HUDEP-2 (cell line): ENCODE measurements at regions not wholly inside any gene's neighbourhood (a gene's known extent, or its start where the extent isn't known, plus 50 kb on each side); places are given as distances from the start of the nearest gene placed in this dataset.
"Not testable (repeated sequence)": the region's sequence is repeated elsewhere in the genome, so short reads cannot be mapped to it uniquely, and the experiment has no call there.

Source experiments
- DNase-seq, 76 experiments: peaks; one replicate each; lab custom pipeline; 2025; ENCODE audit not compliant: unreplicated experiment in 76 of 76; lab: John Stamatoyannopoulos, UW

DNA sequence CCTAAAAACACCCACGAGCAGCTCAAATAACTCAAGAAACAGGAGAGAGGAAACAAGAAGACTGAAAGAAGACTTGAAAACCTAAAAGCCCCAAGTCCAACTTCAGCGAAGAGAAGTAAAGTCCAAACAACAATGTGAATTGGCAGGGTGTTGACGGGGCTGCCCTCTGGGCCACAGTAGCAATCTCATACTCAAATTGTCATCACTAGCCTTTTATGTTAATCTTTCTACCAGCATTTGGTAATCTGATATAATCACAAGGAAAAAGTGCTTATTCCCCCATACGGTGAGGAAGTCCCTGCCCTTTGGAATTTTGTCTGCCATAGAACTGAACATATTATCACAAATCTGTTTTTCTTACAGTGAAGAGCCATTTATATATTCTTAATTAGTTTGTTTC, 51.5 kb upstream of the IFNE start:
- DNase-seq, result no peak

DNA sequence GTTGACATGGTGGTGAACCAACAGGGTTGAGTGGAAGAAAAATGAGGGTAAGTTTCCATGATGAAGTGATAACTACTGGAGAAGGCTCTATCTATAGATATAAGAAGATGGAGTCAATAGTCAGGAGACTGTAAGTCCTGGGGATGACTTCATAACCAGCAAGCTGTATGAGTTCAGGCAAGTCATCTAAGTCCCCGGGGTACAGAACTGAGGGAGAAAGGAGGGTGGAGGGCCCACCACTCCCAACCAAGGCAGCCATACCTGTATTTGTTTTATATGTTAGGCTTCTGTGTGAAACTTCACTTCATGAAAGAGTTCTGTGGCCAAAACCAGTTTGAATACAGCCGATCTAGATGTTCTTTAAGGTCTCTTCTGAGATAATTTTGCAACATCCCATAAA, 53.3 kb upstream of the IFNE start:
- no peak for DNase-seq

DNA sequence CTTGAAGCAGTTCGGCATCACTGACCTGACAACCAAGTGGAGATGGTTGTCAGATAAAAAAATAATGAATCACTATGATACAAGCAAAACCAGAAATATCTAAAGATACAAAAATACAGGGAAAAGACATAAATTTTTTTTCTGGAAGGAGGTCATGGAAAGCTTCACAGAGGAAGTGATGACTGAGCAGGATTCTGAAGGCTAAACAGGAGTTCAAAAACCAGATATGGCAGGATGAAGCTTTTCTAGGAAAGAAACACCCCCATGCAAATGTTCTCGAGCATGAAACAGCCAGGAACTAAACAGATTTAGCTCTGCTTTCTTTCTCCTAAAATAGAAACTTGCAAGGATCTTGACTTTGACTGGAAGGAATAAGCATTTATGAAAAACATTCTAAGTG, 60.7 kb upstream of the IFNE start:
- no peak for DNase-seq

DNA sequence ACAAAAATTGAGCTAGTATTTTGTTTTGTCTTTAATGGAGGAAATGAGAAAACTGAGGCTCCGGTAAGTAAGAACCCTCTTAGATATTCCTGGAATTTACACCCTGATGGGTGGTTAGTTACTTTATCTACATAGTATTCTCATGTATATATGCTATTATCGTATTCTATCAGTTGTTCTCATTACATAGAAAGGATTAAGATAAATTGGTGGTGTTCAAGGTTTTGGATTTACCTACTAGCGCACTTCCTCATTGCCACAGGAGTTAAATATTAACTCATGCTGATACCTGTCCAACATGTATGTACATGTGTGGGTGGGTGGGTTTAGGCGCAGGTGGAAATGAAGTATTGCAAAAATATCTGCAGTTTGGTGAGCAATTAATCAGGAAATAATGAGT, 61.1 kb upstream of the IFNE start:
- DNase-seq, result no peak

DNA sequence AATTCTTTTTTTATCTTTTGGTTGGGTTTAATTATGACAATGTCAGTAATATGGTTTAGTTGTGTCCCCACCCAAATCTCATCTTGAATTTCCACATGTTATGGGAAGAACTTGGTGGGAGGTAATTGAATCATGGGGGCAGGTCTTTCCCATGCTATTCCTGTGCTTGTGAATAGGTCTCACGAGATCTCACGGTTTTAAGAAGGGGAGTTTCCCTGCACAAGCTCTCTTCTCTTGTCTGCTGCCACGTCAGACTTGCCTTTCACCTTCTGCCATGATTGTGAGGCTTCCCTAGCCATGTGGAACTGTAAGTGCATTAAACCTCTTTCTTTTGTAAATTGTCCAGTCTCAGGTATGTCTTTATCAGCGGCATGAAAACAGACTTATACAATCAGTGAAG, 61.7 kb upstream of the IFNE start:
- DNase-seq, result not testable (repeated sequence)

DNA sequence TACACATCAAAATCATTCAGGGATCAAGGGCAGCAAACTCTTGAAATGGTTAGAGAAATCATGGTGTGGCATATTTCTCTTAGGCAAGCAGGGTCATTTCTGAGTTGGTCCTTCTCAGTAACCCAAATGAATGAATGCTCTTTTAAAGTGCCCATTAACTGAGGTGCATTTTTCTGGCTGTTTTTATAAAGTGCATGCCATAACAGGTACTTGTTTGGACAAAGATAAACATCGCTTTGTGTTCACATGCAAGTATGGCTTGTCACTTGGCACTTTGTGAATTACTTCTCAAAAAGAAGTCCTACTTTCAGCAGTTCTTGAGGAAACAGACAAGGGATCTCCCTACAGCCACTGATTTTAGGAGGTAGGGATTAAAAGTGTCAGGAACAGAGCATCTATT, 64.8 kb upstream of the IFNE start:
- DNase-seq, result no peak

DNA sequence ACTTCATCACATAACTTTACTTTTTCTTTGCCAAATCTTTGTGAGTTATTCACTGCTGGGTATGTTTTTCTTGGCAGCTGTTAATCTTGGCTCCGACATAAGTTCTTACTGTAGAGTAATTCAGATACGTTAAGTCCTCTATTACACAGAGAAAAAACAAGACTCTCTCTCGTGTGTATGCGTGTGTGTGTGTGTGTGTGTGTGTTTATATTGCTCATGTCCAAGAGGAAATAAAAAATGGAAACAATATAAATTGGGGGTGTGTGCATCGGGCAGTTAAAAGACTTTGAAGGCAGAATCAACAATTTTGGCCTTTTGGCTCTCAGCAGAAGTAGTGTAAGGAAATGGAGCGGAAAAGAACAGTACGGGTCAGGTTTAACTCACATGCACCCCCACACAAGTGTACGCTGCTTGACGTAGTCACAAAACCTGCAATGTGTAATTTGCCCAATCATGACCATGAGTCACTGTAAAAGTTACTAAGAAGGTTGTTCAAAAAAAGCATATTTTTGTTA, 67.2 kb upstream of the IFNE start:
- no peak for DNase-seq

DNA sequence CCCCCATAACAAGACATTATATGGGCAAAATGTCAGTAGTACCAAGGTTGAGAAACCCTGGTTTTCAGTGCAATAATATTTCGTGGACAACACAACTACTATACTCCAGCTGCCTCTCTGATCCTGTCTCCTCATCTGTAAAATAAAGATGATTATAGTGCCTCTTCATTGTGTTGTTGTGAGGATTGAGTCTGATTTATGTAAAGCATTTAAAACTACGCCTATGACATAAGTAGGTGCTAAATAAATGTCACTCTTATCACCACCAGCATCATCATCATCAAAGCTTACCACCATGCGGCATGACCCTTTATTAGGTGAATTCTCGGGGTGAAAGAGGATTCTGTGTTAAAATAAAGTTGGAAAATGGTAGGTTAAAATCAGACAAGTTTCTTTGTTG, 67.8 kb upstream of the IFNE start:
- no peak for DNase-seq

DNA sequence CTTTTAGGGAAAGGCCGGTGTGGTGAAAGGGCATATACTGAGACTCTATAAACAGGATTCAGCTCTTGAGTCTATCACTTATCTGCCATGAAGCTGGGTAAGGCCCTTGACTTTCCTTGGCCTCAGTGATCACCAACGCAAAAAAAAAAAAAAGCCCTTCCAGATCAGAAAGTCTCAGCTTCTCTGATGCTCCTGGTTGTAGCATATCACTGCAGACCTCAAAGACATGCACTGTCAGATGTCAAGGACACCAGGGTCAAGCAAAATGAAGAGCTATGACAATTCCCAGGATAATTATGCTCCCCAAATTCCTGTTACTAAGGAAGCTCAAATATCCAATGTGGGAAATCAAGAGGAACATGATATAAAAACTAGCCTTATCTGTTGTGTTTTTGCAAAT, 68.3 kb upstream of the IFNE start:
- no peak for DNase-seq

DNA sequence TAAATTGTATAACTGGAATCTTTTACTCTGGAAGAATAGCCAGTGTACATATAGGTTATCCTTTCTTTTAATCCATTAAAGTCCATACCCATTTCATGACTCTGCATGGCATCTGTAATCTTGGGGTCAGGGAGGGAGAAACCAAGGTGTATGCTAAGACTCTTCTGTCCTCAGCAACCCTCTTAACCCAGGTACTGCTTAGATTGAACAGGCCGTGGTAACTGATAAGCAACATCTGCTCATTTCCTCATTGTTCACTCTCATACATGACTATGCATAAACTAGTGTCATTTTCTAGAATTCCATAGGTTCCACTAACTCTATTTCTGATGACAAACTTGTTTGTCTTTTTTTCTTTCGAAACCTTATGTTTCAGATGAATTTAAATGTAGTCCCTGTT, 69.3 kb upstream of the IFNE start:
- no peak for DNase-seq

DNA sequence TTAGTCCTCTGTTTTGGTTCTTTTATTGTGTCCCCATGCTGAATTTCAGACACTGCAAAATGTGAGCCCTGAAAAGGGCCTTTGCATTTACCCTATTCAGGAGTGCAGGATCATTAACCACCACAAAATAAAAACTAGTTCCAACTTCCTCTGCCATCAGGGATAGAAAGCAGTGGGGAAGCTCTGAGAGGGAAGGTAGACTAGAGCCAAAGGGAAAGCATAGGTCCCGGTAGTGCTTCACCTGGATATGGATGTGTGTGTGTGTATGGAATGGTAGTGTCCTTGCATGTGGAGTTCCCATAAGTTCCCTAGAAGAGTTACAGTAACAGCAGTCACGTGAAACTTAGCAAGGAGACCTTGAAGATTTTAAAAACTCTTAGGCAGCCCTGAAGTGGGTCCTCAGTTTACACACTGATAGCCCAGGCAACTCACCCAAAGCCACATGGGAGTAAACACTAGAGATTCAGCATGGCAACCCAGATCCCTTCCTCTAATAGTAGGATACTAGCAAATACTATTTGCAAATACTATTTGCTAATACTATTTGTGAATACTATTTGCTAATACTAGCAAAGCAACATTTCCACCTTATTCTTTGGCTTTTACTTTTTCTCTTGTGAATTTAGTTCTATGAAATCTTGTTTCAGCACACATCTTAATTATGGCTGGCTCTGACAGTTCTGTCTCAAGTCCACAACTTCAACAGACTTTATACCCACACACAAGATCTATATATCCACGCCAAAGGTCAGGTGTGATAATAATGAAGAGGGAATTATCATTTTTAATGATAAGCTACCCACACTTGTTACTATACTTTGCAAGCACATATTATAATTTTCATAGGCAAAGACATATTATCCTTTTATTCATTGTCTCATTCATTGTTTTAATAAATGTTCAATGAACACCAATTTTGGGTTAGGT, 70.4 kb upstream of the IFNE start:
- no peak for DNase-seq

DNA sequence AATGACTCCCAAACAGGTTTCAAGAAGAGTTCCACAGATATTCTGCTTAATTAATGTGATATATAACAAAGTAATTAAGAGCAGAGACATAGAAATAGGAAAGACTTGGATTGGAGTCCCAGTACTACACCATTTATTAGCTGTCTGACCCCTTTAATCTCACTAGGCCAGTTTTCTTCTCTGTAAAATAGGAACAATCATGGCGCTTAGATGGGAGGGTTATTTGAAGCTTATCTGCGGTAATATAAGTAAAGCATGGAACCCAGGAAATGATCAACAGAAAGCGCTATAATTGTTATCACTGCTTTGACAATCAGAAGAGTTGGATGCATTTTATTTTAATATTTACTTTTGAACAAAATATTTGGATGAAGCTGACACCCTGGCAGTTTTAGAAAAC, 71.3 kb upstream of the IFNE start:
- no peak for DNase-seq

DNA sequence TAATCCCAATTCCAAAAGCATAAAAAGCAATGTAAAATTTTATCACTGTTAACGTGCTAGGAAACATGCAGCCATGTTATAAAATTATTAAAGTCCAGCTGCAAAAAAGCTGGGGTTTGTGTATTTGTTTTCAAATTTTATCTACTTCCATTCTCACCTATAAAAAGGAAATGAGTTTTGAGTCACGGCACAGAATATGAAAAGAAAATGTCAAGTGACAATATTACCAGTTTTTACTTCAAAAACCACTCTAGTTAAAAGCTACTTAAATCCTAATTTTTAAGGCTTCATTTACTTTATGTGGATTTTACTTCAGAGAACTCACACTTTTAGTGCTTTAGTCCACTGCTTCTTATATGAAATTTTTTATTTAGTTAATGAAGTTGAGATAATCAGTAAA, 72.7 kb upstream of the IFNE start:
- no peak for DNase-seq

DNA sequence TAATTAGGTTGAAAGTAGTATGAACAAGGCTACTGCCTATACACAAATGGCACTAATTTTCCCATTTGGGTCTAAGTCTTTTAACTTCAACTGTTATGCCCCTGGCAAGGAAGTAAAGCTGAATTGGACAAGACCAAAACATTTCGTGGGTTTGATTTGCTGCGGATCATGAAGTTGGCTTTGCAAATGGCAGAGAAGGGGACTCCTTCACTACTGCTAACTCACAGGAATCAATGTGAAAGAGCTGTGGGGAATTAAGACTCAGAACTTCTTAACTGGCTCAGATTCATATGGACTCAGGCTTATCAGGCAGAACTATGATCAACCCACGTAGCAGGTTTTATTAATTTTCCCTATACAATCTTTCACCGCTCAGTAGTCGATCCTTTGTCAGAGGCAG, 73.8 kb upstream of the IFNE start:
- DNase-seq, result no peak

DNA sequence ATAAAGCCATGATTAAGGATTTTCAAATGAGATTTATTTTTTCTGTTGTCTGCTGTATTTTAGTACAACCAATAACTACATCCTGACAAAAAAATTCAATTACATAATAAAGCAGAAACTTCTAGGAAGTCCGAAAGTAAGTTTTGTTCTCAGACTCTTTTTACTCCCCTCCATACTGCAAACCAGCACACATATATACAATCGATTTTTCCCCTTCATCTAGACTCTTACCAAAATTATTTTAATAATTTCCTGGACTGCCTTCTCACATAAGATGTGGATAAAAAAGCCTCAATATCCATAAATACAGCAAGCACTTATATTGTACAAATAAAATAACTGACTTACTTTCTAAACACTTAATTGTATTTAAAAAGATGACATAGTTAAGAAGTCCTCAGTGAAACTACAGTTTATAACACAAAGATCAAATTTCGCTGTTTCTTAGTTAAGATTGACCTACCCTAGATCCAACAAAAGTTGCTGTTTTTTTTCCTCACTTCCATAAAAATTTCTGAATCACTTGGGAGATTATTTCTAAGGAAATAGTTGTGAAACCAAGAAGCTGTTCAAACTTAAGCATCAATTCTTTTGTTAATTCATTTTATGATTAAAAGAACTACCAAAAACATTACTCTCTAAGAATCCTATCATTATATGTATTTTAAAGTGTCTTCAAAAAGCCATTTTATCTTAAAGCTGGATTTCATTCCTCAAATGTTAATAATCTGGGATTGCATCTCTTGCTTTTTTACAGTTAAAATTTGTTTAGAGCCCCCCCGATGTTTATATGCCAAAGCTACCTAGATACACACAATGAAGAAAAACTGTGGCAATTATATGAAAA, 74.7 kb upstream of the IFNE start:
- DNase-seq, result no peak

DNA sequence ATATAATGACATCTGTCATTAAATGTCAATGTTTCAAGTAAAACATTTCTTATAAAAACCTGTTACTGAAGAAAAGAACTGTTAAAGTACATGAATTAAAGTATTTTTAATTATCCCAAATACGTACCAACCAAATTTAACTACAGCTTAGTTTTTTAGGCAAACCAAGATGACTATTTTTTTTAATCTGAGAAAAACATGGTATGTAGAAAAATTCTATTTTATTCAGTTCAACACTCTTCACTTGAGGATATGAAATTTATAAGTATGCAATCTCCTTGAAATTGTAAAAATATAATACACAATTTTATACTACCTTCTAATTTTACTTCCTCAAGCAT, 75.3 kb upstream of the IFNE start:
- no peak for DNase-seq

DNA sequence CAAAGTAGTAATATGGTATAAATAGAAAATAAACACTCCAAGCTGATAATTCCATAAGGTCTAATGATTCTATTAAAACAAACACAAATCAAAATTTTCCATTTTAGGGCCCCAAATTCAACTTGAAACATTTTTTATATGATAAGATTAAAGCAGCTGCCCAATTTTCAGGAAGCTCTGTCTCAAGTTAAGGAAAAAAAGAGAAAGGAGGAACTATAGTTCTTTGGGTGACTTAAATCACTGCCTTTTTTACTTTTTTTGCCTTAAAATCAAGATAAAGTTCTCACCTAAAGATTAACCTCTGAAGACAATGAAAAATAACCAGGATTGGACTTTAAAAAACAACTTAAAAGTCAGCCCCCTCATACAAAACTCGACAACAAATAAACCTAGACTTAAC, 76.0 kb upstream of the IFNE start:
- DNase-seq, result no peak

DNA sequence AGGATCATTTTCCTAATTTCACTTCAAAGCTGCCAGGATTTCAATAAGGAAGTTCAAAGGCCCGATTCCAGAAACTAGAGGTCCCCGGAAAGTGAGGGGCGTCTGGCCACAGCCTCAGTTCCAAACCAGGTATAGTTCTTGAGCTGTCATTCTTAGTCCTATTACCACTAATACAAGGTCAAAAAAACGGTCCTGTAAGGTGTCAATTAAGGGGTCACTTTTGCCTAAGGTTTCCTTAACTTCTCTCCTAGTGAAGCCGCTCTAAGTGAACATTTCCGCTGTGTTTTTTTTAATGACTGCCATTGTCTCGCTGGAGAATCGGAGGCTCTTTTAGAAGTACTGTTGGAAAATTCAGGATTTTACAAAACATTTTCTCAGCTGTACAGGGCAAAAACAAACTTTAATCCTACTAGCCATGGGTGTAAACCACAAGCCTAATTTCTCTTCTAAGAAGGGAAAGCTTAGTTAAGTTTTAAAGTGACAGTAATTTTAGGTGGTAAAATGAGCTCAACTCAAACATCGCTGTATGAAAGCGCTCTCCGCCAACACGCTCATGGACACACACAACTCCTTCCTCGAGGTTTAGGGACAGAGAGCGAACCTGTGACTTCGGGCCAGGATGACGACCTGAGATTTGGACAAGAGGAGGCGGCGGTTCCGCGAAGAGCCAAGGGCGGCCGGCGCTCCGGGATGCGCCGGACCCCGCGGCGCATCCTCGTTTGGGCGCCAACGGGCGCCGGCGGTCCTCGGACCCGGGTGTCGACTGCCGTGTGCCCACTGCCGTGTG, 76.7 kb upstream of the IFNE start:
- DNase-seq, result no peak

DNA sequence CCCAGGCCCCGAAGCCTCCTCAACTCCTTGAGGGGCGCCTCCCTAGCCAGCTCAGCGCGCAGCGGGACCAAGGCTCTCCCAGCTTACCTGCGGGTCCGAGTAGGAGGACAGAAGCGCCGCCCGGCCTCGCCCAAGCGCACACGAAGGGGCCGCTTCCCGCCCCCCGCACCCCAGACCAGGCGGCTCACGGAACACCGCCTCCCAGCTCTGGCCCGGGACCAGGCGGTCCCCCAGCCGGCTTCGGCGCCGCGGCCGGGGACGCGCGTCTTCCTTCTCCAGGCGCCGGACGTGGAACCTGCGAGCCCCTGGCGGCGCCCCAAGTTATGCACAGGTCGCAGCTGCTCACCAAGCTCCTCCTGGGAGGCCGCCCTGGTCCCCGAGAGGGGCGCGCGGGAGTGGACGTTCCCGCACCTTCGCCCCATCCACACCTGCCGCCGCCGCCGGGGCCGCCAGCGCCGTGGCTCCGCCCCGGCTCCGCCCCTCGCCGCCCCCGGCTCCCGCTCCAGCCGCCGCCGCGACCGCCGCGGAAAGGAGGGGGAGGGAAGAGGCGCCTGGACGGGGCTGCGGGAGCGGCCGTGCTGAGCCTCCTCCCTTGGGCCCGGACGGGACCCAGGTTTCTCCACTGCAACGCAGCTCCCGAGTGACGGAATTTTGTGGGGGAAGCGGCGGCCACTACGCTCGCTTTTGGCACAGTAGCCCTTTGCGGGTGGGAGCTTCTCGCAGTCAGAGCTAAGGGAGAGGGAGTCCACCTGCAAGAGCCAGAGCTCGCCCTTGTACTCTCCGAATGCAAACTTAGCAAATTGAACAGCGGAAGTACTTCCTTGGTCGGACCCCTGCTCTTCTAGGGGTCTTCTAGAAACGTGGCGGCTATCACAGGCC, 77.5 kb upstream of the IFNE start:
- peak in 4 of 76 experiments; percentile 1 to 13 (median 2) for DNase-seq

DNA sequence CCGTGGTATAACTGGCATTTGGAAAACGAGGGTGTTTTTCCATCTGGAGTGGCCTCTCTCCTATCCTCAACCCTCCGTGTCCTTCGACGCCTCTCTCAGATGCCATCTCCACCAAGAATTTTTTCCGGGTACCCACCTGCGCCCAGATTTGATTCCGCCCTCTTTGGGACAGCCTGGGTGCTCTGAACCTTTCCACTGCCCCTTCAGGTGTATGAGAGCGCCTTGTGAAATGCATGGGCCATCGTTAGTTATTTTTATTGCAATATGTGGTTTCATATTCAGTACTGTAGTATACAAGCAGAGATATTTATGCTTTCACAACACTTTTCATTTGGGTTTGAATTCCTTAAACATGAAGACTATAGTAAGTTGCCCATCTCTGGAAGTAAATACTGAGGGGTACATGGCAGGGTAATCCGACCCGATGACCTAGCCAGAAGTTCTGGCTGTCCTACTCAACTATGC, 78.2 kb upstream of the IFNE start:
- DNase-seq, result no peak
